Endodermal cell (in vitro differentiated cells): ENCODE measurements at regions not wholly inside any gene's neighbourhood (a gene's known extent, or its start where the extent isn't known, plus 50 kb on each side); places are given as distances from the start of the nearest gene placed in this dataset.

Experiments
- DNase-seq: peaks from one replicate; pipeline ENCODE4 v3.0.0-alpha.2; 2017
- H3K27ac ChIP-seq: 2 replicates; pipeline ENCODE4 v1.5.1; 2013; ENCODE audit warnings: mild to moderate bottlenecking, low read depth, low read length, moderate library complexity
- H3K27me3 ChIP-seq: 2 replicates; pipeline ENCODE4 v1.6.1; 2013; ENCODE audit warnings: mild to moderate bottlenecking, low read length, moderate library complexity; ENCODE audit not compliant: insufficient read depth, control insufficient read depth, poor library complexity, severe bottlenecking
- H3K36me3 ChIP-seq: 2 replicates; pipeline ENCODE4 v1.7.0; 2013; ENCODE audit warnings: mild to moderate bottlenecking, low read length, moderate library complexity; ENCODE audit not compliant: control insufficient read depth, insufficient read depth
- H3K4me1 ChIP-seq: one replicate; pipeline ENCODE4 v1.7.0; 2013; ENCODE audit warnings: low read length; ENCODE audit not compliant: control insufficient read depth, insufficient read depth
- H3K4me3 ChIP-seq: 2 replicates; pipeline ENCODE4 v1.5.1; 2013; ENCODE audit warnings: mild to moderate bottlenecking, low read length, moderate library complexity
- H3K9ac ChIP-seq: 2 replicates; pipeline ENCODE4 v1.6.1; 2013; ENCODE audit warnings: mild to moderate bottlenecking, low read length, moderate library complexity; ENCODE audit not compliant: poor library complexity, severe bottlenecking; ENCODE audit errors: extremely low read depth
- H3K9me3 ChIP-seq: 2 replicates; pipeline ENCODE4 v1.6.1; 2013; ENCODE audit warnings: mild to moderate bottlenecking, low read length, moderate library complexity; ENCODE audit not compliant: control insufficient read depth
- H3K27ac Mint-ChIP-seq: 2 replicates; pipeline ENCODE4 v1.8.0; 2020; ENCODE audit warnings: mixed read lengths
- H3K27me3 Mint-ChIP-seq: 2 replicates; pipeline ENCODE4 v1.8.0; 2021; ENCODE audit warnings: mild to moderate bottlenecking, mixed read lengths; ENCODE audit not compliant: insufficient read depth
- H3K36me3 Mint-ChIP-seq: 2 replicates; pipeline ENCODE4 v1.8.0; 2020; ENCODE audit warnings: low read depth, mixed read lengths
- H3K4me1 Mint-ChIP-seq: 2 replicates; pipeline ENCODE4 v1.8.0; 2020; ENCODE audit warnings: mixed read lengths
- H3K4me3 Mint-ChIP-seq: 2 replicates; pipeline ENCODE4 v1.8.0; 2020; ENCODE audit warnings: mild to moderate bottlenecking, moderate library complexity, mixed read lengths
- H3K9me3 Mint-ChIP-seq: 2 replicates; pipeline ENCODE4 v1.8.0; 2020; ENCODE audit warnings: mild to moderate bottlenecking, mixed read lengths
- CTCF ChIP-seq: fragments of 200-600 bp; sonication (generic); conservative IDR thresholded peaks from 2 replicates; pipeline ENCODE4 v1.5.0; 2021; ENCODE audit warnings: antibody characterized with exemption, mild to moderate bottlenecking
- WGBS, 2 experiments: methylation state at CpG; one replicate each; pipeline versions ENCODE4 v1.1.5 to v1.1.7; 2013; ENCODE audit warnings: missing lambda C conversion rate in 2 of 2, mixed read lengths in 1 of 2; ENCODE audit not compliant: insufficient coverage in 1 of 2, insufficient read length in 1 of 2; 5-methylcytosine and 5-hydroxymethylcytosine counted together

- H3K36me3 Mint-ChIP-seq = no peaks in the 10 kb centered on the region
- WGBS, 2 experiments = 83 to 95% methylated on average over 1 of the region's 1 CpG
- H3K27me3 ChIP-seq = no peaks in the 10 kb centered on the region
- H3K36me3 ChIP-seq = no peaks in the 10 kb centered on the region
- no peak overlapping the region for H3K27ac Mint-ChIP-seq
- H3K27me3 Mint-ChIP-seq = no peaks in the 10 kb centered on the region
- no peak overlapping the region for H3K9ac ChIP-seq
- H3K4me1 ChIP-seq = no peaks in the 10 kb centered on the region
- no peaks in the 10 kb centered on the region for H3K9me3 ChIP-seq
- no peaks in the 10 kb centered on the region for H3K4me1 Mint-ChIP-seq
- no peak overlapping the region for H3K27ac ChIP-seq
- H3K9me3 Mint-ChIP-seq = no peaks in the 10 kb centered on the region
- no peak for DNase-seq
- no peak overlapping the region for H3K4me3 ChIP-seq
- no peak overlapping the region for H3K4me3 Mint-ChIP-seq
- no peak for TF ChIP-seq CTCF
Measured at GRCh38 chr7:80984619-80985018, 65.8 kb upstream of the SEMA3C start.

GRCh38 chr7:80981405-80981804 is 62.6 kb upstream of the SEMA3C start:
- Histone ChIP-seq H3K27ac (no peak overlapping the region), H3K4me1 (no peaks in the 10 kb centered on the region), H3K9me3 (no peaks in the 10 kb centered on the region), H3K9ac (no peak overlapping the region), H3K27me3 (no peaks in the 10 kb centered on the region), H3K4me3 (no peak overlapping the region), H3K36me3 (no peaks in the 10 kb centered on the region)
- 83 to 93% methylated on average over 1 to 3 of the region's 3 CpGs for WGBS, 2 experiments
- no peaks in the 10 kb centered on the region for H3K4me1 Mint-ChIP-seq
- no peaks in the 10 kb centered on the region for H3K27me3 Mint-ChIP-seq
- TF ChIP-seq CTCF = no peak
- DNase-seq = no peak
- no peaks in the 10 kb centered on the region for H3K9me3 Mint-ChIP-seq
- H3K27ac Mint-ChIP-seq = no peak overlapping the region
- no peaks in the 10 kb centered on the region for H3K36me3 Mint-ChIP-seq
- H3K4me3 Mint-ChIP-seq = no peak overlapping the region

- no peak for DNase-seq
- TF ChIP-seq CTCF = no peak
- no peaks in the 10 kb centered on the region for H3K36me3 ChIP-seq
- H3K27ac ChIP-seq = no peak overlapping the region
- Mint-ChIP-seq H3K36me3 (no peaks in the 10 kb centered on the region), H3K27me3 (no peaks in the 10 kb centered on the region), H3K4me1 (no peaks in the 10 kb centered on the region), H3K9me3 (peaks cover 10% of the 10 kb centered on the region), H3K27ac (no peak overlapping the region), H3K4me3 (no peak overlapping the region)
- no peak overlapping the region for H3K9ac ChIP-seq
- H3K4me1 ChIP-seq = no peaks in the 10 kb centered on the region
- 91% methylated on average over 1 of the region's 1 CpG; no CpG with 5 or more reads in 1 of the 2 experiments for WGBS, 2 experiments
- H3K9me3 ChIP-seq = no peaks in the 10 kb centered on the region
- H3K4me3 ChIP-seq = no peak overlapping the region
- no peaks in the 10 kb centered on the region for H3K27me3 ChIP-seq
Measured at GRCh38 chr7:80977751-80978150, 58.9 kb upstream of the SEMA3C start.
